PC-9 (cell line): ENCODE measurements at regions not wholly inside any gene's neighbourhood (a gene's known extent, or its start where the extent isn't known, plus 50 kb on each side); places are given as distances from the start of the nearest gene placed in this dataset.

Source experiments
- CTCF ChIP-seq: fragments of 200-600 bp; sonication (generic); conservative IDR thresholded peaks from 2 replicates; pipeline ENCODE4 v1.6.1; 2017; ENCODE audit warnings: mixed run types, antibody characterized with exemption, mild to moderate bottlenecking, moderate library complexity
- EZH2 ChIP-seq: fragments of 200-600 bp; sonication (generic); IDR thresholded peaks from 2 replicates; pipeline ENCODE4 v1.8.0; 2017; ENCODE audit warnings: antibody characterized with exemption, low read depth

GRCh38 chr14:101134161-101134631 is 230.7 kb upstream of the RTL1 start:
- TF ChIP-seq CTCF (no peak), EZH2 (no peak)
